Cardiac muscle cell (in vitro differentiated cells and primary cell): ENCODE measurements at regions not wholly inside any gene's neighbourhood (a gene's known extent, or its start where the extent isn't known, plus 50 kb on each side); places are given as distances from the start of the nearest gene placed in this dataset.

Experiments used
- DNase-seq, 2 donors: peaks; one replicate each; pipeline versions ENCODE4 v3.0.0 to v3.0.0-alpha.2; 2010 to 2017; ENCODE audit warnings: low read depth in 1 of 2, low spot score in 1 of 2
- H3K27ac ChIP-seq: fragments of 200-600 bp; sonication (generic); 2 replicates; pipeline ENCODE4 v1.5.1; 2016
- H3K27me3 ChIP-seq: fragments of 200-600 bp; sonication (generic); 2 replicates; pipeline ENCODE4 v1.6.0; 2016; ENCODE audit warnings: control low read depth
- H3K36me3 ChIP-seq: fragments of 200-600 bp; sonication (generic); 2 replicates; pipeline ENCODE4 v1.5.1; 2016; ENCODE audit warnings: control low read depth
- H3K4me1 ChIP-seq: fragments of 200-600 bp; sonication (generic); 2 replicates; pipeline ENCODE4 v1.8.1; 2017; ENCODE audit warnings: low read depth, mild to moderate bottlenecking, mixed run types
- H3K4me3 ChIP-seq: fragments of 200-600 bp; sonication (generic); 2 replicates; pipeline ENCODE4 v1.5.1; 2016; ENCODE audit warnings: mild to moderate bottlenecking
- H3K9me3 ChIP-seq: fragments of 200-600 bp; sonication (generic); 2 replicates; pipeline ENCODE4 v1.5.1; 2017; ENCODE audit warnings: low read depth, mild to moderate bottlenecking, control low read depth
- TF ChIP-seq, protein P1 (sequence below): IDR thresholded peaks from 2 replicates; pipeline ENCODE4 v1.5.1; 2012; ENCODE audit warnings: low read depth, mild to moderate bottlenecking, low read length

DNA sequence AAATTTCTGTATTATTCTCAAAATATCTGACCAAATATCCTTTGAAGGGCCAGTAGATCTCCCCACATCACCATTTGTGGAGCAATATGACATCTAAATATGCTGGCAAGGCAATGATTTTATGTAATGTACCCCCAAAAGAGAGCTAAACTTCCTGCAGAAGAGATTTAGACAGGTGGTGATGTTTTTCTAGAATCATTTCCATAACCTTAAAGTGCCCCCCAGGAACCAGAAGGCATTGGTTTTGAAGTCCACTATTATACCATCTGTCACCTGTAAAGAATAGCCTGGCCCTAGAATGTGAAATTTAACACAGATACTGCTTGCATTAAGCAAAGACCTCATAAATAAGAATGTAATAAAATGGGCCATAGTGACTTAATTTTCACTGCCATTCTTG is 77.9 kb upstream of the ABLIM1 start:
- DNase-seq = no peak
- Histone ChIP-seq H3K9me3 (no peaks in the 10 kb centered on the region), H3K4me3 (no peak overlapping the region), H3K36me3 (no peaks in the 10 kb centered on the region), H3K4me1 (no peaks in the 10 kb centered on the region), H3K27ac (no peak overlapping the region), H3K27me3 (no peaks in the 10 kb centered on the region)
- TF ChIP-seq, protein P1, sequence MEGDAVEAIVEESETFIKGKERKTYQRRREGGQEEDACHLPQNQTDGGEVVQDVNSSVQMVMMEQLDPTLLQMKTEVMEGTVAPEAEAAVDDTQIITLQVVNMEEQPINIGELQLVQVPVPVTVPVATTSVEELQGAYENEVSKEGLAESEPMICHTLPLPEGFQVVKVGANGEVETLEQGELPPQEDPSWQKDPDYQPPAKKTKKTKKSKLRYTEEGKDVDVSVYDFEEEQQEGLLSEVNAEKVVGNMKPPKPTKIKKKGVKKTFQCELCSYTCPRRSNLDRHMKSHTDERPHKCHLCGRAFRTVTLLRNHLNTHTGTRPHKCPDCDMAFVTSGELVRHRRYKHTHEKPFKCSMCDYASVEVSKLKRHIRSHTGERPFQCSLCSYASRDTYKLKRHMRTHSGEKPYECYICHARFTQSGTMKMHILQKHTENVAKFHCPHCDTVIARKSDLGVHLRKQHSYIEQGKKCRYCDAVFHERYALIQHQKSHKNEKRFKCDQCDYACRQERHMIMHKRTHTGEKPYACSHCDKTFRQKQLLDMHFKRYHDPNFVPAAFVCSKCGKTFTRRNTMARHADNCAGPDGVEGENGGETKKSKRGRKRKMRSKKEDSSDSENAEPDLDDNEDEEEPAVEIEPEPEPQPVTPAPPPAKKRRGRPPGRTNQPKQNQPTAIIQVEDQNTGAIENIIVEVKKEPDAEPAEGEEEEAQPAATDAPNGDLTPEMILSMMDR = no peak

DNA sequence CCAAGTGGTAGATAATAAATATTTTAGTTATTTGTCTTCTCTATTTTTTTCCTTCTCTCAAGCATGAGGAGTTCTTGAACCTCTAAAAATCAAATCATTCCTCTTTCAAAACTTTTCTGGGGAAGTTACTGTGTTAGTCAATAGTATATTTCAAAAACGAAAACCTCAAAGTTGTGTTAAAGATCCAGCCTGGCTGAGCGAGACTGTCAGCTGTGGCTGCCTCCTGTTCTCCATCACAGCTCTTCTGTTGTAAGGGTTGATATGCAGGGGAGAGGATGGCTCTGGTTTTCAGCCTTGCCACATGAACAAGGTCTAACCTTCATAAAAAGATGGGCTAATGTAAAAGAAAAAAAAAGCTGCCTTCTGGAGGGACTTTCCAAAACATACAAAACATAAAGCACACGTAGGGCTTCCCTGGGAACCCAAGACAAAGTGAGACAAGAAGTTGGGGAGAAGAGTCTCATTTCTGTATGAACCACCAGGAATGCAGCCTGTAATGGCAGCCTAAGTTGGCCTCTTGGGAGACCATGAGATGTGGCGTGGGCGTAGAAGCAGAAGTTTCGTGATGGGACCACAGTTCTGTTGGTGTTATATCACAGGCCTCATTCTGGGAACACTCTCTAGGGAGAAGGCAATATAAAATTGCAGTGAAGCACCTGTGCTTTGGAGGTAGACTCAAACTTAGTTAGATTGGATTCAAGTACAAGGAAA is 77.9 kb upstream of the FHIP2A start:
- no peaks in the 10 kb centered on the region for H3K36me3 ChIP-seq
- TF ChIP-seq, protein P1 = no peak
- no peak overlapping the region for H3K4me3 ChIP-seq
- DNase-seq = no peak
- no peaks in the 10 kb centered on the region for H3K9me3 ChIP-seq
- no peaks in the 10 kb centered on the region for H3K27me3 ChIP-seq
- H3K27ac ChIP-seq = peak overlapping the region; percentile 34
- peaks cover 15% of the 10 kb centered on the region for H3K4me1 ChIP-seq

DNA sequence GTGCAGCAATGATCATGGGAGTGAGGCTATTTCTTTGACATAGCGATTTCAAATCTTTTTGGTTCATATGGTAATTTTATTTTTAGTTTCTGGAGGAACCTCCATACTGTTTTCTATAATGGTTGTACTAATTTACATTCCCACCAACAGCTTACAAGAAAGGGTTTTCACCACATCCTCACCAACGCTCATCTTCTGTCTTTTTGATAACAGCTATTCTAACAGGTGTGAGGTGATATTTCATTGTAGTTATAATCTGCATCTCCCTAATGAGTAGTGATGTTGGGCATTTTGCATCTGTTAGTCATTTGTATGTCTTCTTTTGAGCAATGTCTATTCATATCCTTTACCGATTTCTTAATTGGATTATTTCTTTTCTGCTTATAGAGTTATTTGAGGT is 75.0 kb upstream of the FHIP2A start:
- Histone ChIP-seq H3K9me3 (no peaks in the 10 kb centered on the region), H3K27me3 (no peaks in the 10 kb centered on the region), H3K4me1 (peaks cover 33% of the 10 kb centered on the region), H3K27ac (no peak overlapping the region), H3K4me3 (no peak overlapping the region), H3K36me3 (no peaks in the 10 kb centered on the region)
- TF ChIP-seq, protein P1 = no peak
- no peak for DNase-seq

DNA sequence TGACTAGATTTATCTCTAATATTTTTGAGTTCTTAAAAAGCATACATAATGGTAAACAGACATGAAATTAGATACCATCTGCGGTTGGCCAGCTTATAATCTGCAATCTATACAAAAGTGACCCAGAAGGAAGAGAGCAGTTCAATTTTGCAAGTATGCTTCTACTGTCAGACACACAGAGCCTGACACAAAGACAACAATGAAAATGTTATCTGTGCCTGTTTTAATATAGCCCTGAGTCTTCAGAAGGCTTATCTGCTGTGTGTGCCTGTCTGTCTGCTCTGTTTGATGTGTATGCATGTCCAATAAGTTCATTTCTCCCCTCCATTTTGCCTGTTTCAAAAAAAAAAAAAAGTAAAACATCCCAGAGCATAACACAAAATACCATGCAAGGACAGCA is 73.3 kb upstream of the FHIP2A start:
- Histone ChIP-seq H3K36me3 (no peaks in the 10 kb centered on the region), H3K27me3 (no peaks in the 10 kb centered on the region), H3K9me3 (no peaks in the 10 kb centered on the region), H3K4me1 (peaks cover 33% of the 10 kb centered on the region), H3K4me3 (no peak overlapping the region), H3K27ac (peak overlapping the region; percentile 74)
- TF ChIP-seq, protein P1 = no peak
- DNase-seq = no peak

DNA sequence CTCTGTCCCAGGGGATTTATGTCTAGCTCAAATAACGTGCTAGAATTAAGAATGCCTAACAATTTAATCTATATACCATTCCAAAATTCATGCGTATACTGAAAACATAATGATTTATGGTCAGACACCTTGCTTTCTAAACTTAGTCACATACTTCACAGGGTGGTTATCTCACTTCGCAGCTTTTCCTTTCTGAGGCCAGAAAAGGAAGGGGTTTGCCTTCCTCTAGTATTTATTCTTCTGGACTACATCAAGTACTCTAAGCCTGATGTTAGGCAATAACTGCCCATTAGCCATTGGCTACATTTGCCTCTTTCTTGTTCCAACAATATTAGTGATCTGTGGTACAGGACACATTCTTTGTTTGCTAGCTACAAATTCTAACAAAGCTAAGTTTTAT is 72.6 kb upstream of the FHIP2A start:
- H3K9me3 ChIP-seq = no peaks in the 10 kb centered on the region
- H3K4me3 ChIP-seq = no peak overlapping the region
- H3K4me1 ChIP-seq = peaks cover 26% of the 10 kb centered on the region
- no peaks in the 10 kb centered on the region for H3K27me3 ChIP-seq
- peak; percentile 18 to 27 for DNase-seq
- H3K27ac ChIP-seq = peak overlapping the region; percentile 74
- TF ChIP-seq, protein P1 = no peak
- H3K36me3 ChIP-seq = no peaks in the 10 kb centered on the region
